Neural cell (in vitro differentiated cells): ENCODE measurements at regions not wholly inside any gene's neighbourhood (a gene's known extent, or its start where the extent isn't known, plus 50 kb on each side); places are given as distances from the start of the nearest gene placed in this dataset.

Experiments used
- EZH2 ChIP-seq: fragments of 200-600, 300-800 bp; shearing (Covaris generic), sonication (generic); IDR thresholded peaks from 2 replicates; pipeline ENCODE4 v1.6.1; 2014; ENCODE audit warnings: antibody characterized with exemption, low read length, borderline replicate concordance, mild to moderate bottlenecking; ENCODE audit not compliant: insufficient read depth, poor library complexity, severe bottlenecking
- POLR2AphosphoS5 ChIP-seq: IDR thresholded peaks from 2 replicates; pipeline ENCODE4 v1.6.1; 2012
- REST ChIP-seq: IDR thresholded peaks from 2 replicates; pipeline ENCODE4 v1.6.1; 2012; ENCODE audit warnings: borderline replicate concordance
- TF ChIP-seq, protein P1 (sequence below): fragments of 450-650 bp; IDR thresholded peaks from 2 replicates; pipeline ENCODE4 v1.5.1; 2014; ENCODE audit warnings: antibody characterized with exemption, mild to moderate bottlenecking, moderate library complexity; ENCODE audit not compliant: poor library complexity, severe bottlenecking

DNA sequence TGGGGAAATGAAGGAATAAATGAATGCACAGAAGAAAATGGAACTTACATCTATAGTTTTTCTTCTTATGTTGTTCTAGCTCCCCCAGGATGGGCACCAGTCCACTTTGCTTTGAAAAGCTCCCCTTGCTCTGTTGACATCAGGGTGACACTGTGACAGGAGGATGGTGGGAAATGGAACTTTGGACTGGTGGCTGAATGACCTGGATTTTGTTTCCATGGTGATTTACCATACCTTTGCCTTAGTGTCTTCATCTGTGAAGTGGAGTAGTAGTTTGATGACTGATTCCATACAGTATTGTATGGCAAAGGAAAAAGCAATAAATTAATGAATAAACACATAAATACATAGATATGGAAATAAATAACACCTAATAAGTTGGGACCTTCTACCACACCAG is 294.7 kb downstream of the KIF4B start:
- TF ChIP-seq, protein P1, sequence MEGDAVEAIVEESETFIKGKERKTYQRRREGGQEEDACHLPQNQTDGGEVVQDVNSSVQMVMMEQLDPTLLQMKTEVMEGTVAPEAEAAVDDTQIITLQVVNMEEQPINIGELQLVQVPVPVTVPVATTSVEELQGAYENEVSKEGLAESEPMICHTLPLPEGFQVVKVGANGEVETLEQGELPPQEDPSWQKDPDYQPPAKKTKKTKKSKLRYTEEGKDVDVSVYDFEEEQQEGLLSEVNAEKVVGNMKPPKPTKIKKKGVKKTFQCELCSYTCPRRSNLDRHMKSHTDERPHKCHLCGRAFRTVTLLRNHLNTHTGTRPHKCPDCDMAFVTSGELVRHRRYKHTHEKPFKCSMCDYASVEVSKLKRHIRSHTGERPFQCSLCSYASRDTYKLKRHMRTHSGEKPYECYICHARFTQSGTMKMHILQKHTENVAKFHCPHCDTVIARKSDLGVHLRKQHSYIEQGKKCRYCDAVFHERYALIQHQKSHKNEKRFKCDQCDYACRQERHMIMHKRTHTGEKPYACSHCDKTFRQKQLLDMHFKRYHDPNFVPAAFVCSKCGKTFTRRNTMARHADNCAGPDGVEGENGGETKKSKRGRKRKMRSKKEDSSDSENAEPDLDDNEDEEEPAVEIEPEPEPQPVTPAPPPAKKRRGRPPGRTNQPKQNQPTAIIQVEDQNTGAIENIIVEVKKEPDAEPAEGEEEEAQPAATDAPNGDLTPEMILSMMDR, result no peak
- TF ChIP-seq REST (no peak), POLR2AphosphoS5 (no peak), EZH2 (no peak)
